SK-N-SH (cell line): ENCODE measurements at regions not wholly inside any gene's neighbourhood (a gene's known extent, or its start where the extent isn't known, plus 50 kb on each side); places are given as distances from the start of the nearest gene placed in this dataset.

Experiments
- EP300 ChIP-seq, 2 experiments: IDR thresholded peaks; 2 replicates each; pipeline versions ENCODE4 v1.4.0 to v1.6.1; 2012; ENCODE audit warnings: borderline replicate concordance in 1 of 2, low read depth in 1 of 2, low read length in 1 of 2
- GABPA ChIP-seq: IDR thresholded peaks from 2 replicates; pipeline ENCODE4 v1.4.0; 2012; ENCODE audit warnings: low read depth, mild to moderate bottlenecking
- POLR2AphosphoS5 ChIP-seq: IDR thresholded peaks from 2 replicates; pipeline ENCODE4 v1.6.1; 2012; ENCODE audit warnings: low read depth, low read length
- RFX5 ChIP-seq: IDR thresholded peaks from 2 replicates; pipeline ENCODE4 v1.6.1; 2012; ENCODE audit warnings: mild to moderate bottlenecking, improper control_type of control experiment, low read length
- RXRA ChIP-seq: IDR thresholded peaks from 2 replicates; pipeline ENCODE4 v1.4.0; 2012; ENCODE audit warnings: low read depth, mild to moderate bottlenecking, borderline replicate concordance
- TEAD4 ChIP-seq: IDR thresholded peaks from 2 replicates; pipeline ENCODE4 v1.4.0; 2012; ENCODE audit warnings: mild to moderate bottlenecking, borderline replicate concordance; ENCODE audit not compliant: insufficient read depth
- YY1 ChIP-seq: IDR thresholded peaks from 2 replicates; pipeline ENCODE4 v1.4.0; 2012; ENCODE audit warnings: low read depth, mild to moderate bottlenecking
- TF ChIP-seq, protein P1 (sequence below): fragments of 200-600 bp; sonication (generic); IDR thresholded peaks from 2 replicates; pipeline ENCODE4 v1.6.1; 2017; ENCODE audit warnings: antibody characterized with exemption, mild to moderate bottlenecking, moderate library complexity

DNA sequence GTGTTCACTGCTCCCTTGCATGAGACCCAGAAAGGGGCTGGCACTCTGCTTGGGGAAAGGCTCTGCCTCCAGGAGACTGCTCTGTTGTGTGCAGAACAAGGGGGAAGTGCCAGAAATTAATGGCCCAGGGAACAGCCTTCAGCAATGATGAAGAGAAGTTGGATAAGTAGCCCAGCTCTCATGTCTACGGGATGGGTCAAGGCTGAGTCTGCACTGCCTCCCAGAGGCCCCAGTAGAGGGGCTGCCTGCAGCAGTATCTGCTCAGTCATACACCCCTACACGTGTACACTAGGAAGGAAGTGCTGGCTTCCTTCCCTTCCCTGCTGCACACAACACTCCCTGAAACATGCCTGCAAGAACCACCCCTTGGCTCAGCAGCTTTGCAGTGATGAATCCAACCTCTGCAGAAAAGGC, 54.6 kb upstream of the URI1 start:
- TF ChIP-seq, protein P1, sequence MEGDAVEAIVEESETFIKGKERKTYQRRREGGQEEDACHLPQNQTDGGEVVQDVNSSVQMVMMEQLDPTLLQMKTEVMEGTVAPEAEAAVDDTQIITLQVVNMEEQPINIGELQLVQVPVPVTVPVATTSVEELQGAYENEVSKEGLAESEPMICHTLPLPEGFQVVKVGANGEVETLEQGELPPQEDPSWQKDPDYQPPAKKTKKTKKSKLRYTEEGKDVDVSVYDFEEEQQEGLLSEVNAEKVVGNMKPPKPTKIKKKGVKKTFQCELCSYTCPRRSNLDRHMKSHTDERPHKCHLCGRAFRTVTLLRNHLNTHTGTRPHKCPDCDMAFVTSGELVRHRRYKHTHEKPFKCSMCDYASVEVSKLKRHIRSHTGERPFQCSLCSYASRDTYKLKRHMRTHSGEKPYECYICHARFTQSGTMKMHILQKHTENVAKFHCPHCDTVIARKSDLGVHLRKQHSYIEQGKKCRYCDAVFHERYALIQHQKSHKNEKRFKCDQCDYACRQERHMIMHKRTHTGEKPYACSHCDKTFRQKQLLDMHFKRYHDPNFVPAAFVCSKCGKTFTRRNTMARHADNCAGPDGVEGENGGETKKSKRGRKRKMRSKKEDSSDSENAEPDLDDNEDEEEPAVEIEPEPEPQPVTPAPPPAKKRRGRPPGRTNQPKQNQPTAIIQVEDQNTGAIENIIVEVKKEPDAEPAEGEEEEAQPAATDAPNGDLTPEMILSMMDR, result no peak
- TF ChIP-seq EP300 (IDR thresholded peaks at IDR 0.05; ENCODE audit: borderline replicate concordance in 1 of 2, low read depth in 1 of 2, low read length in 1 of 2) (no peak), RFX5 (no peak), YY1 (no peak), GABPA (no peak), TEAD4 (no peak), POLR2AphosphoS5 (no peak), RXRA (no peak)
